ENCODE measurements at regions not wholly inside any gene's neighbourhood (a gene's known extent, or its start where the extent isn't known, plus 50 kb on each side); places are given as distances from the start of the nearest gene placed in this dataset.

DNA sequence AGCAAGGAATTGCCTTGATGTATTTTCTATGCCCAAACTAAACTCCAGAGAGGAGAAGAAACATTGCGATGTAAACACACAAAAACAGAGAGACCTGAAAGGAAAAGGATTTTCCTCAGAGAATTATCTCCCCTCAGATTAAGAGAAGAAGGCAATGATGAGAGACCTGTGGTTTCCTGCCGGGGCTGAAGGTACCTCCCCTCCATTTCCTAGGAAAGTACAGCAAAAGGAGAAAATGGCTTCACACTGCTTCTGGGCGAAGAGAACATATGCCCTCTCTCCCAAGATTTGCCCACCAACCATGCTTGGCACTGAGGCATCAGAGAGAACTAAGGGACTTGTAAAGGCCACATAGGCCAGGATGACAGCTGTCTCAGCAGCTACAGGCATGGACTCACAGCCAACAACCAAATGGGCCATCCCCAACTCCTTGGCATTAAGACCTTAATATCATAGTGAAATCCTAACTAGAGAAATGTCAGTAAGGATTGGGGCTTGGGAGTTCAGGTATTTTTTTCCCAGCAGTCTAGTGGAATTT, 523.0 kb downstream of the PTPRC start:
- Histone ChIP-seq H4K20me1 (ENCODE audit: insufficient read depth) (no peaks in the 10 kb centered on the region), H3K9me3 (ENCODE audit: low read length) (no peaks in the 10 kb centered on the region), H3K4me3 (ENCODE audit: low read length) (no peak overlapping the region), H3K36me3 (ENCODE audit: insufficient read depth, low read length) (no peaks in the 10 kb centered on the region), H3K9ac (ENCODE audit: low read length) (no peak overlapping the region), H3K9me2 (ENCODE audit: insufficient read depth, low read length) (no peaks in the 10 kb centered on the region), H3K79me2 (replicated peaks; ENCODE audit: insufficient read depth, low read length) (no peaks in the 10 kb centered on the region), H3K4me2 (ENCODE audit: low read length) (no peak overlapping the region), H2AFZ (ENCODE audit: low read depth, low read length) (no peak overlapping the region), H3K27me3 (ENCODE audit: insufficient read depth, low read depth, low read length) (no peaks in the 10 kb centered on the region), H3K27ac (ENCODE audit: low read length) (no peak overlapping the region), H3F3A (ENCODE audit: insufficient read depth, low read length, poor library complexity, severe bottlenecking) (no peaks in the 10 kb centered on the region)
- TF ChIP-seq, protein P1, sequence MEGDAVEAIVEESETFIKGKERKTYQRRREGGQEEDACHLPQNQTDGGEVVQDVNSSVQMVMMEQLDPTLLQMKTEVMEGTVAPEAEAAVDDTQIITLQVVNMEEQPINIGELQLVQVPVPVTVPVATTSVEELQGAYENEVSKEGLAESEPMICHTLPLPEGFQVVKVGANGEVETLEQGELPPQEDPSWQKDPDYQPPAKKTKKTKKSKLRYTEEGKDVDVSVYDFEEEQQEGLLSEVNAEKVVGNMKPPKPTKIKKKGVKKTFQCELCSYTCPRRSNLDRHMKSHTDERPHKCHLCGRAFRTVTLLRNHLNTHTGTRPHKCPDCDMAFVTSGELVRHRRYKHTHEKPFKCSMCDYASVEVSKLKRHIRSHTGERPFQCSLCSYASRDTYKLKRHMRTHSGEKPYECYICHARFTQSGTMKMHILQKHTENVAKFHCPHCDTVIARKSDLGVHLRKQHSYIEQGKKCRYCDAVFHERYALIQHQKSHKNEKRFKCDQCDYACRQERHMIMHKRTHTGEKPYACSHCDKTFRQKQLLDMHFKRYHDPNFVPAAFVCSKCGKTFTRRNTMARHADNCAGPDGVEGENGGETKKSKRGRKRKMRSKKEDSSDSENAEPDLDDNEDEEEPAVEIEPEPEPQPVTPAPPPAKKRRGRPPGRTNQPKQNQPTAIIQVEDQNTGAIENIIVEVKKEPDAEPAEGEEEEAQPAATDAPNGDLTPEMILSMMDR (IDR thresholded peaks at IDR 0.05; ENCODE audit: poor library complexity, severe bottlenecking), result no peak
- no peak for TF ChIP-seq EP300 (conservative IDR thresholded peaks at IDR 0.05; ENCODE audit: poor library complexity, severe bottlenecking)

DNA sequence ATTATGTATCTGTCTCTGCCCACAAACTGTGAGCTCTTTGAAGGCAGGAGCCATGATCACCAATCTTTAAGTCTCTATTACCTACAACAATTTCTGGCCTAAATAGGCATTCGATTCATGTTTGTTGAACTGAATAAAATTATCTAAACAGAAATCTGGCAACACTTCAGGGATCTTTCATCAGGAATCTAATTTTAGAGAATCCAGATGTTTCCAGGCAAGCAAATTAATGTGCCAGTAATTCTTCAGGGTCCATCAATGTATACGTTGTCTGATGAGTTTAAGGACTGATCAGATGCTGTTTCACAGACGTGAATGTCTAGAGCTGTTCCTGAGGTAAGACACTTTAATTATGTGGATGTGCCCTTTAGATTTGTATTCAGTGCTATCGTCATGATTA, 524.4 kb downstream of the PTPRC start:
- Histone ChIP-seq H4K20me1 (ENCODE audit: insufficient read depth) (no peaks in the 10 kb centered on the region), H3K9me3 (ENCODE audit: low read length) (no peaks in the 10 kb centered on the region), H3F3A (ENCODE audit: insufficient read depth, low read length, poor library complexity, severe bottlenecking) (no peaks in the 10 kb centered on the region), H3K4me2 (ENCODE audit: low read length) (no peak overlapping the region), H3K79me2 (replicated peaks; ENCODE audit: insufficient read depth, low read length) (no peaks in the 10 kb centered on the region), H3K36me3 (ENCODE audit: insufficient read depth, low read length) (no peaks in the 10 kb centered on the region), H3K4me3 (ENCODE audit: low read length) (no peak overlapping the region), H3K9me2 (ENCODE audit: insufficient read depth, low read length) (no peaks in the 10 kb centered on the region), H2AFZ (ENCODE audit: low read depth, low read length) (no peak overlapping the region), H3K27me3 (ENCODE audit: insufficient read depth, low read depth, low read length) (no peaks in the 10 kb centered on the region), H3K27ac (ENCODE audit: low read length) (no peak overlapping the region), H3K9ac (ENCODE audit: low read length) (no peak overlapping the region)
- TF ChIP-seq TAF1 (IDR thresholded peaks at IDR 0.05; ENCODE audit: low read depth) (no peak), POLR2AphosphoS5 (IDR thresholded peaks at IDR 0.05) (no peak), EP300 (conservative IDR thresholded peaks at IDR 0.05; ENCODE audit: poor library complexity, severe bottlenecking) (no peak), RAD21 (conservative IDR thresholded peaks at IDR 0.05) (no peak), SMC3 (conservative IDR thresholded peaks at IDR 0.05; ENCODE audit: poor library complexity) (no peak), MXI1 (conservative IDR thresholded peaks at IDR 0.05; ENCODE audit: poor library complexity, severe bottlenecking) (no peak), EZH2 (IDR thresholded peaks at IDR 0.05; ENCODE audit: borderline replicate concordance, insufficient read depth, low read length, poor library complexity, severe bottlenecking) (no peak)
- TF ChIP-seq, protein P2, sequence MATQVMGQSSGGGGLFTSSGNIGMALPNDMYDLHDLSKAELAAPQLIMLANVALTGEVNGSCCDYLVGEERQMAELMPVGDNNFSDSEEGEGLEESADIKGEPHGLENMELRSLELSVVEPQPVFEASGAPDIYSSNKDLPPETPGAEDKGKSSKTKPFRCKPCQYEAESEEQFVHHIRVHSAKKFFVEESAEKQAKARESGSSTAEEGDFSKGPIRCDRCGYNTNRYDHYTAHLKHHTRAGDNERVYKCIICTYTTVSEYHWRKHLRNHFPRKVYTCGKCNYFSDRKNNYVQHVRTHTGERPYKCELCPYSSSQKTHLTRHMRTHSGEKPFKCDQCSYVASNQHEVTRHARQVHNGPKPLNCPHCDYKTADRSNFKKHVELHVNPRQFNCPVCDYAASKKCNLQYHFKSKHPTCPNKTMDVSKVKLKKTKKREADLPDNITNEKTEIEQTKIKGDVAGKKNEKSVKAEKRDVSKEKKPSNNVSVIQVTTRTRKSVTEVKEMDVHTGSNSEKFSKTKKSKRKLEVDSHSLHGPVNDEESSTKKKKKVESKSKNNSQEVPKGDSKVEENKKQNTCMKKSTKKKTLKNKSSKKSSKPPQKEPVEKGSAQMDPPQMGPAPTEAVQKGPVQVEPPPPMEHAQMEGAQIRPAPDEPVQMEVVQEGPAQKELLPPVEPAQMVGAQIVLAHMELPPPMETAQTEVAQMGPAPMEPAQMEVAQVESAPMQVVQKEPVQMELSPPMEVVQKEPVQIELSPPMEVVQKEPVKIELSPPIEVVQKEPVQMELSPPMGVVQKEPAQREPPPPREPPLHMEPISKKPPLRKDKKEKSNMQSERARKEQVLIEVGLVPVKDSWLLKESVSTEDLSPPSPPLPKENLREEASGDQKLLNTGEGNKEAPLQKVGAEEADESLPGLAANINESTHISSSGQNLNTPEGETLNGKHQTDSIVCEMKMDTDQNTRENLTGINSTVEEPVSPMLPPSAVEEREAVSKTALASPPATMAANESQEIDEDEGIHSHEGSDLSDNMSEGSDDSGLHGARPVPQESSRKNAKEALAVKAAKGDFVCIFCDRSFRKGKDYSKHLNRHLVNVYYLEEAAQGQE (IDR thresholded peaks at IDR 0.05; ENCODE audit: borderline replicate concordance), result no peak
- TF ChIP-seq, protein P1 (IDR thresholded peaks at IDR 0.05; ENCODE audit: poor library complexity, severe bottlenecking), result no peak

Data from neural cell (in vitro differentiated cells).